ENCODE measurements at regions not wholly inside any gene's neighbourhood (a gene's known extent, or its start where the extent isn't known, plus 50 kb on each side); places are given as distances from the start of the nearest gene placed in this dataset.

DNA sequence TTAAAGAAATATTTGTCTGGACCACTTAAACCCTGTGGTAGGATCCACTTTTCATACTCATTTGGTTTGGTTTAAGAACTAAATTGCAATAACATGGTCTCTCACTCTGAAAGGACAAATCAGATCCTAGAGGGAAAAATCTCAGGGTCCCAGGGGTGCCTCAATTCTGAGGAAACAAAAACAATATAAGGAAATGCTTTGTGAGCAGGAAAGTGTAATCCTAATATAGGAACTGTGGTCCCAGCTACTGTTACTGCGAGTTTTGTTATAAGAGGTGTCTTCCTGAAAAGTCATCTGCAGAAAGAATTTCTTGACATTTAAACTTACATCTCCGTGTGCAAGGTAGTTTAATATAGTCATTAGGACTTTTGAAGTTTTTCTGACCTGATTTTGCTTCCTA, 420.1 kb upstream of the LCORL start:
- TF ChIP-seq POLR2A (IDR thresholded peaks at IDR 0.05) (no peak), EP300 (IDR thresholded peaks at IDR 0.05) (no peak)
- TF ChIP-seq, protein P1, sequence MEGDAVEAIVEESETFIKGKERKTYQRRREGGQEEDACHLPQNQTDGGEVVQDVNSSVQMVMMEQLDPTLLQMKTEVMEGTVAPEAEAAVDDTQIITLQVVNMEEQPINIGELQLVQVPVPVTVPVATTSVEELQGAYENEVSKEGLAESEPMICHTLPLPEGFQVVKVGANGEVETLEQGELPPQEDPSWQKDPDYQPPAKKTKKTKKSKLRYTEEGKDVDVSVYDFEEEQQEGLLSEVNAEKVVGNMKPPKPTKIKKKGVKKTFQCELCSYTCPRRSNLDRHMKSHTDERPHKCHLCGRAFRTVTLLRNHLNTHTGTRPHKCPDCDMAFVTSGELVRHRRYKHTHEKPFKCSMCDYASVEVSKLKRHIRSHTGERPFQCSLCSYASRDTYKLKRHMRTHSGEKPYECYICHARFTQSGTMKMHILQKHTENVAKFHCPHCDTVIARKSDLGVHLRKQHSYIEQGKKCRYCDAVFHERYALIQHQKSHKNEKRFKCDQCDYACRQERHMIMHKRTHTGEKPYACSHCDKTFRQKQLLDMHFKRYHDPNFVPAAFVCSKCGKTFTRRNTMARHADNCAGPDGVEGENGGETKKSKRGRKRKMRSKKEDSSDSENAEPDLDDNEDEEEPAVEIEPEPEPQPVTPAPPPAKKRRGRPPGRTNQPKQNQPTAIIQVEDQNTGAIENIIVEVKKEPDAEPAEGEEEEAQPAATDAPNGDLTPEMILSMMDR (IDR thresholded peaks at IDR 0.05) = no peak
